ENCODE measurements at regions not wholly inside any gene's neighbourhood (a gene's known extent, or its start where the extent isn't known, plus 50 kb on each side); places are given as distances from the start of the nearest gene placed in this dataset.

DNA sequence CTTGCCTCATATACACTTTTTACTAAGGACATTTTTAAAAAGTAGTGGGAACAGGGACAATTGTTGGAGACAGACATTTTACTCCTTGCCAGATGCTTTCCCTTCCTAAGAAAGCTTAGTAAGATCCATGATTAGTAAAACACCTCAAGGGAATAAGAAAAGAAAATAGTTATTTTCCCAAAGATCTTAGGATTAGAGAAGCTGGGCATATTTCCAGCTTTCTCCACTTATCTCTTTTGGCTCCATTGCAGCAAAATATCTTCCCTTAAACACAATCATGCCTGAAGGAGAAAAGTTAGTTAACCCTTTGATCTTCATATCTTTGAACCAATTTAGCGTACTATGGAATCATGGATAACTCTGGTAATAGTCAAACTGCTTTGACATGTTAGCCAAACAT lies 257.9 kb downstream of the PCDH18 start:
- no peak for TF ChIP-seq POLR2AphosphoS5 (IDR thresholded peaks at IDR 0.05)
- TF ChIP-seq POLR2A (IDR thresholded peaks at IDR 0.05), result no peak
- TF ChIP-seq, protein P1, sequence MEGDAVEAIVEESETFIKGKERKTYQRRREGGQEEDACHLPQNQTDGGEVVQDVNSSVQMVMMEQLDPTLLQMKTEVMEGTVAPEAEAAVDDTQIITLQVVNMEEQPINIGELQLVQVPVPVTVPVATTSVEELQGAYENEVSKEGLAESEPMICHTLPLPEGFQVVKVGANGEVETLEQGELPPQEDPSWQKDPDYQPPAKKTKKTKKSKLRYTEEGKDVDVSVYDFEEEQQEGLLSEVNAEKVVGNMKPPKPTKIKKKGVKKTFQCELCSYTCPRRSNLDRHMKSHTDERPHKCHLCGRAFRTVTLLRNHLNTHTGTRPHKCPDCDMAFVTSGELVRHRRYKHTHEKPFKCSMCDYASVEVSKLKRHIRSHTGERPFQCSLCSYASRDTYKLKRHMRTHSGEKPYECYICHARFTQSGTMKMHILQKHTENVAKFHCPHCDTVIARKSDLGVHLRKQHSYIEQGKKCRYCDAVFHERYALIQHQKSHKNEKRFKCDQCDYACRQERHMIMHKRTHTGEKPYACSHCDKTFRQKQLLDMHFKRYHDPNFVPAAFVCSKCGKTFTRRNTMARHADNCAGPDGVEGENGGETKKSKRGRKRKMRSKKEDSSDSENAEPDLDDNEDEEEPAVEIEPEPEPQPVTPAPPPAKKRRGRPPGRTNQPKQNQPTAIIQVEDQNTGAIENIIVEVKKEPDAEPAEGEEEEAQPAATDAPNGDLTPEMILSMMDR (IDR thresholded peaks at IDR 0.05), result no peak
- no peak for TF ChIP-seq EP300 (IDR thresholded peaks at IDR 0.05)
- H3K36me3 ChIP-seq, result no peaks in the 10 kb centered on the region
- no peak overlapping the region for H3K27ac ChIP-seq
- H3K4me1 ChIP-seq, result no peaks in the 10 kb centered on the region
- DNase-seq, result no peak
- intact Hi-C loops (cut with DNase I), result no loop called here
- no peak overlapping the region for H3K4me3 ChIP-seq
- no peaks in the 10 kb centered on the region for H3K27me3 ChIP-seq
- WGBS, 2 donors, result 94% methylated on average over 1 of the region's 1 CpG
- H3K9me3 ChIP-seq, result no peaks in the 10 kb centered on the region

DNA sequence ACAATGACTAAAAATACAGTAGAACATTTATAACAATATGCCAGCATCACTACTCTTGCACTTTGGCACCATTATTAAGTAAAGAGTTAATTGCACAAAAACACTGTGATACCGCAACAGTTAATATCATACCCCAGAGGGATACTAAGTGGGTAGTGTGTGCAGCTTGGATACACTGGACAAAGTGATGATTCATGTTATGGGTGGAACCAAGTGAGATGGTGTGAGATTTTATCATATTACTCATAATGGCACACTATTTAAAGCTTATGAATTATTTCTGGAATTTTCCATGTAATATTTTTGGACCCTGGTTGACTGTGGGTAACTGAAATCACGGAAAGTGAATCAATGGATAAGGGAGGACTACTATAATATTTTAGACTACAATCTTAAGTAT lies 265.3 kb downstream of the PCDH18 start:
- no peak for DNase-seq
- Histone ChIP-seq H3K36me3 (no peaks in the 10 kb centered on the region), H3K27me3 (no peaks in the 10 kb centered on the region), H3K4me3 (no peak overlapping the region), H3K9me3 (no peaks in the 10 kb centered on the region), H3K27ac (no peak overlapping the region), H3K4me1 (no peaks in the 10 kb centered on the region)
- TF ChIP-seq, protein P1 (IDR thresholded peaks at IDR 0.05), result no peak
- no peak for TF ChIP-seq EP300 (IDR thresholded peaks at IDR 0.05)
- TF ChIP-seq POLR2A (IDR thresholded peaks at IDR 0.05), result no peak
- no peak for TF ChIP-seq POLR2AphosphoS5 (IDR thresholded peaks at IDR 0.05)
- intact Hi-C loops (cut with DNase I), result no loop called here
- WGBS, 2 donors, result 74 to 81% methylated on average over 2 of the region's 2 CpGs

DNA sequence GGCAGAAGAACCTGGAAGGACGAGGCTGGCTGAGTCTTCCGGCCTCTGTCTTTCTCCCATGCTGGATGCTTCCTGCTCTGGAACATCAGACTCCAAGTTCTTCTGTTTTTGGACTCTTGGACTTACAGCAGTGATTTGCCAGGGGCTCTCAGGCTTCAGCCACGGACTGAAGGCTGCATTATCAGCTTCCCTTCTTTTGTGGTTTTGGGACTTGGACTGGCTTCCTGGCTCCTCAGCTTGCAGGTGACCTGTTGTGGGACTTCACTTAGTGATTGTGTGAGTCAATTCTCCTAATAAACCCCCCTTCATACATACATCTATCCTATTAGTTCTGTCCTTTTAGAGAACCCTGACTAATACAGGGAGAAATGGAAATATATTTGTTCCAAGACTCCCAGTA lies 265.8 kb downstream of the PCDH18 start:
- Histone ChIP-seq H3K36me3 (no peaks in the 10 kb centered on the region), H3K9me3 (no peaks in the 10 kb centered on the region), H3K27ac (no peak overlapping the region), H3K4me3 (no peak overlapping the region), H3K4me1 (no peaks in the 10 kb centered on the region), H3K27me3 (no peaks in the 10 kb centered on the region)
- intact Hi-C loops (cut with DNase I), result no loop called here
- TF ChIP-seq, protein P1 (IDR thresholded peaks at IDR 0.05), result no peak
- TF ChIP-seq POLR2AphosphoS5 (IDR thresholded peaks at IDR 0.05), result no peak
- TF ChIP-seq EP300 (IDR thresholded peaks at IDR 0.05), result no peak
- TF ChIP-seq POLR2A (IDR thresholded peaks at IDR 0.05), result no peak
- WGBS, 2 donors, result 72 to 75% methylated on average over 3 of the region's 3 CpGs
- DNase-seq, result no peak

DNA sequence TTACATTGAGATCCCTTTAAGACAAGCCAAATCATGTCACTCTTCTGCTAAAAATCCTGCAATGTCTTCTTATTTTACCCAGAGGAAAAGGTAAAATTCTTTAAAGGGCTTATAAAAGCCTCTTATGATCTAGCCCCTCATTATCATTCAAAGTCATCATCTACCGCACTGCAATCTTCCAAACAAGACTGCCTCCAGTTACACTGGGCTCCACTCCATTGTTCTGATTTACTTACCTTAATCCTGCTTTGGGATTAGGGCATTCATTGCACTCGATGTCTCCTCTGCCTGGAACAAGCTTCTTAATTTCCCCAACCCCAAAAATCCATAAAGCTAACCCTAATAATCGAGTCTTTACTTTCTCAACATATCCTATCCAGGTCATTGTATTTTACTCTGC lies 269.1 kb downstream of the PCDH18 start:
- no peak overlapping the region for H3K4me3 ChIP-seq
- H3K9me3 ChIP-seq, result no peaks in the 10 kb centered on the region
- no peak for DNase-seq
- H3K27ac ChIP-seq, result no peak overlapping the region
- H3K36me3 ChIP-seq, result no peaks in the 10 kb centered on the region
- intact Hi-C loops (cut with DNase I), result no loop called here
- no peaks in the 10 kb centered on the region for H3K4me1 ChIP-seq
- no peaks in the 10 kb centered on the region for H3K27me3 ChIP-seq
- 62 to 79% methylated on average over 3 of the region's 3 CpGs for WGBS, 2 donors
- TF ChIP-seq, protein P1 (IDR thresholded peaks at IDR 0.05), result no peak
- TF ChIP-seq EP300 (IDR thresholded peaks at IDR 0.05), result no peak
- TF ChIP-seq POLR2AphosphoS5 (IDR thresholded peaks at IDR 0.05), result no peak
- no peak for TF ChIP-seq POLR2A (IDR thresholded peaks at IDR 0.05)

DNA sequence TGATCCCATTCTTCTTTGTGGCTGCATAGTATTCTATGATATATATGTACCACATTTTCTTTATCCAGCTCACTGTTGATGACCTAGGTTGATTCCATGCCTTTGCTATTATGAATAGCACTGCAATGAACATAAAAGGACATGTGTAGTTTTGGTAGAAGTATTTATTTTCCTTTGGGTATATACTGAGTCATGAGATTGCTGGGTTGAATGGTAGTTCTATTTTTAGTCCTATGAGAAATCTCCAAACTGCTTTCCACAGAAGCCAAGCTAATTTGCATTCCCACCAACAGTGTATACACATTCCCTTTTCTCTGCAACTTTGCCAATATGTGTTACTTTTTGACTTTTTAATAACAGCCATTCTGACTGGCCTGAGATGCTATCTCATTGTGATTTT lies 278.3 kb downstream of the PCDH18 start:
- Histone ChIP-seq H3K27me3 (no peaks in the 10 kb centered on the region), H3K4me3 (no peak overlapping the region), H3K4me1 (peaks cover 0 to 3% (median 0%) of the 10 kb centered on the region in 4 donors), H3K27ac (no peak overlapping the region), H3K9me3 (no peaks in the 10 kb centered on the region), H3K36me3 (no peaks in the 10 kb centered on the region)
- DNase-seq, result no peak
- intact Hi-C loops (cut with DNase I), result no loop called here
- no peak for TF ChIP-seq POLR2AphosphoS5 (IDR thresholded peaks at IDR 0.05)
